H1 (cell line): ENCODE measurements at regions not wholly inside any gene's neighbourhood (a gene's known extent, or its start where the extent isn't known, plus 50 kb on each side); places are given as distances from the start of the nearest gene placed in this dataset.

Experiments used
- BRCA1 ChIP-seq: IDR thresholded peaks from 2 replicates; pipeline ENCODE4 v1.6.1; 2012; ENCODE audit warnings: low read depth, low read length, improper control_type of control experiment
- PHF8 ChIP-seq: fragments of 200-600 bp; sonication (generic); conservative IDR thresholded peaks from 2 replicates; pipeline ENCODE4 v1.7.1; 2012; ENCODE audit warnings: low read depth, mild to moderate bottlenecking, inconsistent platforms, low read length, moderate library complexity
- POLR2AphosphoS5 ChIP-seq: IDR thresholded peaks from 2 replicates; pipeline ENCODE4 v1.6.1; 2011; ENCODE audit warnings: low read depth, low read length
- POU5F1 ChIP-seq: IDR thresholded peaks from 2 replicates; pipeline ENCODE4 v1.6.1; 2011; ENCODE audit warnings: low read depth, mild to moderate bottlenecking, low read length, moderate library complexity
- ZNF274 ChIP-seq: IDR thresholded peaks from 2 replicates; pipeline ENCODE4 v1.7.0; 2012; ENCODE audit warnings: low read length, borderline replicate concordance; ENCODE audit errors: extremely low read depth
- TF ChIP-seq, protein P1 (sequence below): fragments of 300-600 bp; sonication (generic); IDR thresholded peaks from 2 replicates; pipeline ENCODE4 v1.7.1; 2012; ENCODE audit warnings: low read length, moderate library complexity, mild to moderate bottlenecking, inconsistent platforms; ENCODE audit not compliant: insufficient replicate concordance
- TF ChIP-seq, protein P2 (sequence below): IDR thresholded peaks from 2 replicates; pipeline ENCODE4 v1.6.1; 2012; ENCODE audit warnings: inconsistent platforms

- TF ChIP-seq, protein P1, sequence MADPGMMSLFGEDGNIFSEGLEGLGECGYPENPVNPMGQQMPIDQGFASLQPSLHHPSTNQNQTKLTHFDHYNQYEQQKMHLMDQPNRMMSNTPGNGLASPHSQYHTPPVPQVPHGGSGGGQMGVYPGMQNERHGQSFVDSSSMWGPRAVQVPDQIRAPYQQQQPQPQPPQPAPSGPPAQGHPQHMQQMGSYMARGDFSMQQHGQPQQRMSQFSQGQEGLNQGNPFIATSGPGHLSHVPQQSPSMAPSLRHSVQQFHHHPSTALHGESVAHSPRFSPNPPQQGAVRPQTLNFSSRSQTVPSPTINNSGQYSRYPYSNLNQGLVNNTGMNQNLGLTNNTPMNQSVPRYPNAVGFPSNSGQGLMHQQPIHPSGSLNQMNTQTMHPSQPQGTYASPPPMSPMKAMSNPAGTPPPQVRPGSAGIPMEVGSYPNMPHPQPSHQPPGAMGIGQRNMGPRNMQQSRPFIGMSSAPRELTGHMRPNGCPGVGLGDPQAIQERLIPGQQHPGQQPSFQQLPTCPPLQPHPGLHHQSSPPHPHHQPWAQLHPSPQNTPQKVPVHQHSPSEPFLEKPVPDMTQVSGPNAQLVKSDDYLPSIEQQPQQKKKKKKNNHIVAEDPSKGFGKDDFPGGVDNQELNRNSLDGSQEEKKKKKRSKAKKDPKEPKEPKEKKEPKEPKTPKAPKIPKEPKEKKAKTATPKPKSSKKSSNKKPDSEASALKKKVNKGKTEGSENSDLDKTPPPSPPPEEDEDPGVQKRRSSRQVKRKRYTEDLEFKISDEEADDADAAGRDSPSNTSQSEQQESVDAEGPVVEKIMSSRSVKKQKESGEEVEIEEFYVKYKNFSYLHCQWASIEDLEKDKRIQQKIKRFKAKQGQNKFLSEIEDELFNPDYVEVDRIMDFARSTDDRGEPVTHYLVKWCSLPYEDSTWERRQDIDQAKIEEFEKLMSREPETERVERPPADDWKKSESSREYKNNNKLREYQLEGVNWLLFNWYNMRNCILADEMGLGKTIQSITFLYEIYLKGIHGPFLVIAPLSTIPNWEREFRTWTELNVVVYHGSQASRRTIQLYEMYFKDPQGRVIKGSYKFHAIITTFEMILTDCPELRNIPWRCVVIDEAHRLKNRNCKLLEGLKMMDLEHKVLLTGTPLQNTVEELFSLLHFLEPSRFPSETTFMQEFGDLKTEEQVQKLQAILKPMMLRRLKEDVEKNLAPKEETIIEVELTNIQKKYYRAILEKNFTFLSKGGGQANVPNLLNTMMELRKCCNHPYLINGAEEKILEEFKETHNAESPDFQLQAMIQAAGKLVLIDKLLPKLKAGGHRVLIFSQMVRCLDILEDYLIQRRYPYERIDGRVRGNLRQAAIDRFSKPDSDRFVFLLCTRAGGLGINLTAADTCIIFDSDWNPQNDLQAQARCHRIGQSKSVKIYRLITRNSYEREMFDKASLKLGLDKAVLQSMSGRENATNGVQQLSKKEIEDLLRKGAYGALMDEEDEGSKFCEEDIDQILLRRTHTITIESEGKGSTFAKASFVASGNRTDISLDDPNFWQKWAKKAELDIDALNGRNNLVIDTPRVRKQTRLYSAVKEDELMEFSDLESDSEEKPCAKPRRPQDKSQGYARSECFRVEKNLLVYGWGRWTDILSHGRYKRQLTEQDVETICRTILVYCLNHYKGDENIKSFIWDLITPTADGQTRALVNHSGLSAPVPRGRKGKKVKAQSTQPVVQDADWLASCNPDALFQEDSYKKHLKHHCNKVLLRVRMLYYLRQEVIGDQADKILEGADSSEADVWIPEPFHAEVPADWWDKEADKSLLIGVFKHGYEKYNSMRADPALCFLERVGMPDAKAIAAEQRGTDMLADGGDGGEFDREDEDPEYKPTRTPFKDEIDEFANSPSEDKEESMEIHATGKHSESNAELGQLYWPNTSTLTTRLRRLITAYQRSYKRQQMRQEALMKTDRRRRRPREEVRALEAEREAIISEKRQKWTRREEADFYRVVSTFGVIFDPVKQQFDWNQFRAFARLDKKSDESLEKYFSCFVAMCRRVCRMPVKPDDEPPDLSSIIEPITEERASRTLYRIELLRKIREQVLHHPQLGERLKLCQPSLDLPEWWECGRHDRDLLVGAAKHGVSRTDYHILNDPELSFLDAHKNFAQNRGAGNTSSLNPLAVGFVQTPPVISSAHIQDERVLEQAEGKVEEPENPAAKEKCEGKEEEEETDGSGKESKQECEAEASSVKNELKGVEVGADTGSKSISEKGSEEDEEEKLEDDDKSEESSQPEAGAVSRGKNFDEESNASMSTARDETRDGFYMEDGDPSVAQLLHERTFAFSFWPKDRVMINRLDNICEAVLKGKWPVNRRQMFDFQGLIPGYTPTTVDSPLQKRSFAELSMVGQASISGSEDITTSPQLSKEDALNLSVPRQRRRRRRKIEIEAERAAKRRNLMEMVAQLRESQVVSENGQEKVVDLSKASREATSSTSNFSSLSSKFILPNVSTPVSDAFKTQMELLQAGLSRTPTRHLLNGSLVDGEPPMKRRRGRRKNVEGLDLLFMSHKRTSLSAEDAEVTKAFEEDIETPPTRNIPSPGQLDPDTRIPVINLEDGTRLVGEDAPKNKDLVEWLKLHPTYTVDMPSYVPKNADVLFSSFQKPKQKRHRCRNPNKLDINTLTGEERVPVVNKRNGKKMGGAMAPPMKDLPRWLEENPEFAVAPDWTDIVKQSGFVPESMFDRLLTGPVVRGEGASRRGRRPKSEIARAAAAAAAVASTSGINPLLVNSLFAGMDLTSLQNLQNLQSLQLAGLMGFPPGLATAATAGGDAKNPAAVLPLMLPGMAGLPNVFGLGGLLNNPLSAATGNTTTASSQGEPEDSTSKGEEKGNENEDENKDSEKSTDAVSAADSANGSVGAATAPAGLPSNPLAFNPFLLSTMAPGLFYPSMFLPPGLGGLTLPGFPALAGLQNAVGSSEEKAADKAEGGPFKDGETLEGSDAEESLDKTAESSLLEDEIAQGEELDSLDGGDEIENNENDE = no peak
- TF ChIP-seq POU5F1 = no peak
- TF ChIP-seq POLR2AphosphoS5 = no peak
- no peak for TF ChIP-seq ZNF274
- TF ChIP-seq, protein P2, sequence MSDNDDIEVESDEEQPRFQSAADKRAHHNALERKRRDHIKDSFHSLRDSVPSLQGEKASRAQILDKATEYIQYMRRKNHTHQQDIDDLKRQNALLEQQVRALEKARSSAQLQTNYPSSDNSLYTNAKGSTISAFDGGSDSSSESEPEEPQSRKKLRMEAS = no peak
- TF ChIP-seq PHF8 = no peak
- no peak for TF ChIP-seq BRCA1
- TF ChIP-seq, all 59 proteins: peak for 0
Measured at GRCh38 chr6:156062091-156062563, 606.5 kb upstream of the NOX3 start (continued).
